ENCODE measurements at regions not wholly inside any gene's neighbourhood (a gene's known extent, or its start where the extent isn't known, plus 50 kb on each side); places are given as distances from the start of the nearest gene placed in this dataset.

DNA sequence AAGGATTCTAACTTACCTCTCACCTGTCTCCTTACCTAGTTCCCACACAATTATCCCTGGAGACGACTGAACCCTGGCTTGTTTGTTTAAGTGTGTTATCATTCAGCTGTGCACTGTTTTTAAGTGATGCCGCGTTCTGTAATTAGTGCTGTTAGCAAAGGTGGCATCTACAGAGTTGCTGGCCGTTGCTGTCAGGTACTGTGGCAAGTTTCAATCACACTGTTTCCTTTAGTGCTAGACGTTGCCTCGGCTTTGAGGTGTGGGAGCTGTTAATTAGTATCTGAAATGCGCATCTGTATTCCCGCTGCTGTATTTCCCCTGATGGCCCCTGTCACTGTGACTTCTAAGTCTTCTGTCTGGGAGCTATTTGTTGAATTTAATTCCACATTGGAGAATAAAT lies 193.8 kb upstream of the GAS1 start:
- no peak overlapping the region for H2AFZ ChIP-seq (ENCODE audit: low read length)
- no peak overlapping the region for H3K23ac ChIP-seq (ENCODE audit: insufficient read length, low read depth, low read length)
- Mint-ChIP-seq H3K27me3 (ENCODE audit: low read depth) (peaks cover 26% of the 10 kb centered on the region), H3K4me3 (no peak overlapping the region), H3K36me3 (ENCODE audit: insufficient read depth in 1 of 3, low read depth in 3 of 3) (no peaks in the 10 kb centered on the region), H3K4me1 (peaks cover 6% of the 10 kb centered on the region in 2 experiments; a peak in 3 of 4 replicates), H3K9me3 (no peaks in the 10 kb centered on the region), H3K27ac (no peak overlapping the region)
- no peak overlapping the region for H2BK20ac ChIP-seq (ENCODE audit: low read depth, low read length, poor library complexity, severe bottlenecking)
- TF ChIP-seq, protein P1, sequence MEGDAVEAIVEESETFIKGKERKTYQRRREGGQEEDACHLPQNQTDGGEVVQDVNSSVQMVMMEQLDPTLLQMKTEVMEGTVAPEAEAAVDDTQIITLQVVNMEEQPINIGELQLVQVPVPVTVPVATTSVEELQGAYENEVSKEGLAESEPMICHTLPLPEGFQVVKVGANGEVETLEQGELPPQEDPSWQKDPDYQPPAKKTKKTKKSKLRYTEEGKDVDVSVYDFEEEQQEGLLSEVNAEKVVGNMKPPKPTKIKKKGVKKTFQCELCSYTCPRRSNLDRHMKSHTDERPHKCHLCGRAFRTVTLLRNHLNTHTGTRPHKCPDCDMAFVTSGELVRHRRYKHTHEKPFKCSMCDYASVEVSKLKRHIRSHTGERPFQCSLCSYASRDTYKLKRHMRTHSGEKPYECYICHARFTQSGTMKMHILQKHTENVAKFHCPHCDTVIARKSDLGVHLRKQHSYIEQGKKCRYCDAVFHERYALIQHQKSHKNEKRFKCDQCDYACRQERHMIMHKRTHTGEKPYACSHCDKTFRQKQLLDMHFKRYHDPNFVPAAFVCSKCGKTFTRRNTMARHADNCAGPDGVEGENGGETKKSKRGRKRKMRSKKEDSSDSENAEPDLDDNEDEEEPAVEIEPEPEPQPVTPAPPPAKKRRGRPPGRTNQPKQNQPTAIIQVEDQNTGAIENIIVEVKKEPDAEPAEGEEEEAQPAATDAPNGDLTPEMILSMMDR (conservative IDR thresholded peaks at IDR 0.05): no peak
- WGBS (ENCODE audit: extremely low coverage, insufficient read length, low lambda C conversion rate): no CpG with 5 or more reads among the region's 8 CpGs
- H3K4me1 ChIP-seq (ENCODE audit: insufficient read depth, low read length): no peaks in the 10 kb centered on the region
- H3K27me3 ChIP-seq (ENCODE audit: insufficient read depth, low read length): no peaks in the 10 kb centered on the region
- H4K5ac ChIP-seq (ENCODE audit: insufficient read length, low read depth, low read length): no peak overlapping the region
- H3K27ac ChIP-seq (ENCODE audit: insufficient read length, low read depth, low read length): no peak overlapping the region
- H3K18ac ChIP-seq (ENCODE audit: insufficient read length, low read depth, low read length): no peak overlapping the region
- DNase-seq: no peak
- H3K4me2 ChIP-seq (ENCODE audit: insufficient read depth, insufficient read length, low read length): no peak overlapping the region
- H2BK15ac ChIP-seq (ENCODE audit: low read depth, low read length): no peak overlapping the region
- H3K4ac ChIP-seq (ENCODE audit: low read depth, low read length): no peak overlapping the region
- no peak overlapping the region for H4K8ac ChIP-seq (replicated peaks; ENCODE audit: insufficient read length, low read depth, low read length)
- H3K9ac ChIP-seq (ENCODE audit: extremely low read depth, insufficient read length, low read length): no peak overlapping the region
- no peak overlapping the region for H3K56ac ChIP-seq (ENCODE audit: insufficient read length, low read depth, low read length)
- H3K9me3 ChIP-seq (ENCODE audit: control insufficient read depth, low read depth, low read length): no peaks in the 10 kb centered on the region
- no peak overlapping the region for H3K14ac ChIP-seq (ENCODE audit: insufficient read depth, low read length)
- no peaks in the 10 kb centered on the region for H3K79me1 ChIP-seq (ENCODE audit: insufficient read depth, low read depth, low read length, poor library complexity, severe bottlenecking)
- no peaks in the 10 kb centered on the region for H3K23me2 ChIP-seq (ENCODE audit: insufficient read length, low read depth, low read length, poor library complexity, severe bottlenecking)
- H2BK120ac ChIP-seq (ENCODE audit: low read depth, low read length, poor library complexity, severe bottlenecking): no peak overlapping the region
- H2BK12ac ChIP-seq (ENCODE audit: insufficient read length, low read depth, low read length): no peak overlapping the region
- no peak overlapping the region for H2AK5ac ChIP-seq (ENCODE audit: insufficient read length, low read length)
- no peak overlapping the region for H2BK5ac ChIP-seq (ENCODE audit: insufficient read length, low read length)
- no peaks in the 10 kb centered on the region for H3K79me2 ChIP-seq (ENCODE audit: insufficient read depth, low read length)
- no peak overlapping the region for H3T11ph ChIP-seq (ENCODE audit: low read length)
- no peak overlapping the region for H4K91ac ChIP-seq (ENCODE audit: insufficient read length, low read depth, low read length)
- no peaks in the 10 kb centered on the region for H4K20me1 ChIP-seq (ENCODE audit: control insufficient read depth, insufficient read depth, insufficient read length)
